ENCODE measurements at regions not wholly inside any gene's neighbourhood (a gene's known extent, or its start where the extent isn't known, plus 50 kb on each side); places are given as distances from the start of the nearest gene placed in this dataset.

DNA sequence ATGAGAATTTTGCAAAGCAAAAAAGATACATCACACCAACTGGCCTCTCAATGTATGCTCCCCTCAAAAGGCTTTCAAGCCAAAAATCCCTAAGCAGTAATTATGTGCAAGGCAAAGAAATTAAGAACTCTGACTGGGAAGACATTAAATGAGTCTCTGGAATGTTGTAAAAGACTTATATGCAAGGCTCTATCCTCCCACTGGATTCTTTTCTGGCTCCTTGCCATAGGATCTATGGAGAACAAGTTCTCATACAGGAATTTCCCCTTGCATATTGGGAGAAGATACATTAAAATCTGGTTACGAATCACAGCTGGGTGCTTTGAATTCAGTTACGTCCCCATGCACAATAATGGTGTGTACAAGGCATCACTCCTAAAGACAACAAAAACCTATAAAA lies 73.4 kb upstream of the ATL2 start:
- TF ChIP-seq POLR2A (IDR thresholded peaks at IDR 0.05) (no peak), POLR2AphosphoS5 (IDR thresholded peaks at IDR 0.05) (no peak)
- TF ChIP-seq, protein P1, sequence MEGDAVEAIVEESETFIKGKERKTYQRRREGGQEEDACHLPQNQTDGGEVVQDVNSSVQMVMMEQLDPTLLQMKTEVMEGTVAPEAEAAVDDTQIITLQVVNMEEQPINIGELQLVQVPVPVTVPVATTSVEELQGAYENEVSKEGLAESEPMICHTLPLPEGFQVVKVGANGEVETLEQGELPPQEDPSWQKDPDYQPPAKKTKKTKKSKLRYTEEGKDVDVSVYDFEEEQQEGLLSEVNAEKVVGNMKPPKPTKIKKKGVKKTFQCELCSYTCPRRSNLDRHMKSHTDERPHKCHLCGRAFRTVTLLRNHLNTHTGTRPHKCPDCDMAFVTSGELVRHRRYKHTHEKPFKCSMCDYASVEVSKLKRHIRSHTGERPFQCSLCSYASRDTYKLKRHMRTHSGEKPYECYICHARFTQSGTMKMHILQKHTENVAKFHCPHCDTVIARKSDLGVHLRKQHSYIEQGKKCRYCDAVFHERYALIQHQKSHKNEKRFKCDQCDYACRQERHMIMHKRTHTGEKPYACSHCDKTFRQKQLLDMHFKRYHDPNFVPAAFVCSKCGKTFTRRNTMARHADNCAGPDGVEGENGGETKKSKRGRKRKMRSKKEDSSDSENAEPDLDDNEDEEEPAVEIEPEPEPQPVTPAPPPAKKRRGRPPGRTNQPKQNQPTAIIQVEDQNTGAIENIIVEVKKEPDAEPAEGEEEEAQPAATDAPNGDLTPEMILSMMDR (IDR thresholded peaks at IDR 0.05): no peak

Measured in stomach (tissue), 4 donors.